HepG2 (cell line): ENCODE measurements at regions not wholly inside any gene's neighbourhood (a gene's known extent, or its start where the extent isn't known, plus 50 kb on each side); places are given as distances from the start of the nearest gene placed in this dataset.

Source experiments
- ATAC-seq: fragments of 200-7000 bp; cut with Tn5 transposase; 3 replicates; pipeline ENCODE4 v1.9.1; 2020; ENCODE audit warnings: mild to moderate bottlenecking, moderate library complexity
- BruUV-seq: library from RNA; stranded (reverse); fragments of 400-500 nt; replicated peaks from 2 replicates; lab custom pipeline; 2021; lab: Mats Ljungman, UMichigan
- CTCF ChIA-PET: fragments of 300-600 bp; formaldehyde crosslinking; extraction: SDS; loops from one replicate; lab custom pipeline; 2021; ENCODE audit warnings: low total read pairs, inconsistent platforms, low intra/inter-chr PET ratio; lab: Yijun Ruan, JAX
- POLR2A ChIA-PET: fragments of 350-600 bp; sonication (Branson Sonifier 250); formaldehyde crosslinking; loops from one replicate; lab custom pipeline; 2020; ENCODE audit warnings: antibody characterized with exemption, inconsistent platforms; lab: Yijun Ruan, JAX
- DNase-seq: peaks from one replicate; pipeline ENCODE4 v3.0.0-alpha.2; 2015; ENCODE audit warnings: low spot score
- FAIRE-seq: peaks from 3 replicates; lab custom pipeline; 2011; peaks lifted over from hg19 to GRCh38; lab: Jason Lieb, UNC
- H2AFZ ChIP-seq: one replicate; pipeline ENCODE4 v1.6.1; 2011; ENCODE audit warnings: low read length, inconsistent platforms
- H3K27ac ChIP-seq: fragments of 300-600 bp; 3 replicates; pipeline ENCODE4 v1.8.0; 2011; ENCODE audit warnings: mixed run types, mild to moderate bottlenecking, mixed read lengths, low read length, inconsistent platforms; ENCODE audit not compliant: insufficient read depth; ENCODE audit errors: extremely low read length
- H3K27me3 ChIP-seq, 2 experiments: fragments of 200-600 bp in 1 of 2; 2 replicates in 1 of 2; 3 replicates in 1 of 2; pipeline versions ENCODE4 v1.6.0 to v1.8.0; 2011; ENCODE audit warnings: low read length in 2 of 2, mild to moderate bottlenecking in 2 of 2, moderate library complexity in 2 of 2, inconsistent platforms in 1 of 2; ENCODE audit not compliant: insufficient read depth in 2 of 2, control insufficient read depth in 1 of 2
- H3K36me3 ChIP-seq, 2 experiments: fragments of 200-600 bp in 1 of 2; replicated peaks in 1 of 2; 2 replicates in 1 of 2; 3 replicates in 1 of 2; pipeline versions ENCODE4 v1.5.1 to v1.8.0; 2011; ENCODE audit warnings: low read length in 2 of 2, inconsistent platforms in 1 of 2; ENCODE audit not compliant: insufficient read depth in 2 of 2, control insufficient read depth in 1 of 2
- H3K4me1 ChIP-seq: 2 replicates; pipeline ENCODE4 v1.5.1; 2012; ENCODE audit warnings: low read length, inconsistent platforms; ENCODE audit not compliant: insufficient read depth
- H3K4me2 ChIP-seq: 2 replicates; pipeline ENCODE4 v1.6.0; 2011; ENCODE audit warnings: low read depth, low read length, inconsistent platforms
- H3K4me3 ChIP-seq, 3 experiments: fragments of 200-600 bp in 1 of 3; sonication (generic), shearing (Covaris generic) in 1 of 3; replicated peaks in 1 of 3; 2 replicates each; pipeline ENCODE4 v1.5.1; 2011 to 2016; ENCODE audit warnings: low read length in 3 of 3, inconsistent platforms in 2 of 3, low read depth in 2 of 3, mild to moderate bottlenecking in 2 of 3, control low read depth in 1 of 3, mixed read lengths in 1 of 3; ENCODE audit not compliant: insufficient read depth in 1 of 3
- H3K79me2 ChIP-seq: one replicate; pipeline ENCODE4 v1.6.1; 2011; ENCODE audit warnings: low read length, inconsistent platforms; ENCODE audit not compliant: insufficient read depth
- H3K9ac ChIP-seq: 2 replicates; pipeline ENCODE4 v1.6.0; 2011; ENCODE audit warnings: mild to moderate bottlenecking, low read depth, low read length, inconsistent platforms; ENCODE audit not compliant: insufficient read depth
- H3K9me3 ChIP-seq: 2 replicates; pipeline ENCODE4 v1.5.1; 2012; ENCODE audit warnings: mild to moderate bottlenecking, low read length
- H4K20me1 ChIP-seq: 2 replicates; pipeline ENCODE4 v1.6.0; 2011; ENCODE audit warnings: inconsistent platforms, mild to moderate bottlenecking, low read length, moderate library complexity; ENCODE audit not compliant: insufficient read depth
- ARNTL ChIP-seq: sonication (generic); formaldehyde crosslinking; IDR thresholded peaks from 2 replicates; pipeline ENCODE4 v1.4.0; 2020; ENCODE audit warnings: mild to moderate bottlenecking, missing genetic modification reagents
- CCAR2 ChIP-seq: fragments of 200-400 bp; formaldehyde crosslinking; optimal IDR thresholded peaks from 2 replicates; pipeline ENCODE3; 2018; ENCODE audit warnings: low read depth, mild to moderate bottlenecking, low read length, moderate library complexity
- KLF15 ChIP-seq: sonication (generic); formaldehyde crosslinking; IDR thresholded peaks from 2 replicates; pipeline ENCODE4 v1.8.1; 2023; ENCODE audit warnings: borderline replicate concordance, mild to moderate bottlenecking, inconsistent platforms, missing genetic modification reagents, mixed read lengths
- MAFF ChIP-seq: IDR thresholded peaks from 2 replicates; pipeline ENCODE4 v1.6.1; 2011; ENCODE audit warnings: low read depth, low read length, improper control_type of control experiment
- MAFK ChIP-seq, 2 experiments: IDR thresholded peaks in 1 of 2; conservative IDR thresholded peaks in 1 of 2; 2 replicates each; pipeline ENCODE4 v1.6.1; 2011; ENCODE audit warnings: improper control_type of control experiment in 2 of 2, low read length in 2 of 2
- NR2F2 ChIP-seq: IDR thresholded peaks from 2 replicates; pipeline ENCODE4 v1.6.1; 2012; ENCODE audit warnings: low read depth, inconsistent platforms, borderline replicate concordance
- POGK ChIP-seq: sonication (generic); formaldehyde crosslinking; conservative IDR thresholded peaks from 2 replicates; pipeline ENCODE4 v1.8.0; 2022; ENCODE audit warnings: mild to moderate bottlenecking, moderate library complexity, missing genetic modification reagents
- POLR2AphosphoS5 ChIP-seq: IDR thresholded peaks from 2 replicates; pipeline ENCODE4 v1.6.1; 2012; ENCODE audit warnings: low read depth, low read length
- SUZ12 ChIP-seq: fragments of 150-350 bp; IDR thresholded peaks from 2 replicates; pipeline ENCODE4 v1.6.1; 2014; ENCODE audit warnings: low read depth, low read length
- THAP11 ChIP-seq: IDR thresholded peaks from 2 replicates; pipeline ENCODE4 v1.6.1; 2016; ENCODE audit warnings: missing biosample characterization, missing genetic modification reagents
- ZBTB7A ChIP-seq: sonication (generic); formaldehyde crosslinking; IDR thresholded peaks from 2 replicates; pipeline ENCODE4 v1.8.0; 2022; ENCODE audit warnings: mild to moderate bottlenecking, missing genetic modification reagents
- ZNF431 ChIP-seq: sonication (generic); formaldehyde crosslinking; IDR thresholded peaks from 2 replicates; pipeline ENCODE4 v1.9.0; 2022; ENCODE audit warnings: missing genetic modification reagents, low read depth, mild to moderate bottlenecking, borderline replicate concordance
- ZNF629 ChIP-seq: sonication (generic); formaldehyde crosslinking; conservative IDR thresholded peaks from 2 replicates; pipeline ENCODE4 v1.5.0; 2020; ENCODE audit warnings: missing genetic modification reagents
- WGBS: methylation state at CpG from one replicate; pipeline ENCODE4 v1.1.6; 2017; ENCODE audit warnings: low lambda C conversion rate; 5-methylcytosine and 5-hydroxymethylcytosine counted together
- in situ Hi-C: cut with HindIII; loops from 2 replicates; pipeline ENCODE4 v1.10.0; 2017; ENCODE audit warnings: low pct_unique_long_range_greater_than_20kb; ENCODE audit not compliant: extremely low pct_ligation_motif_present
- intact Hi-C: fragments of 100-400 bp; cut with micrococcal nuclease; formaldehyde crosslinking; loops from one replicate; pipeline ENCODE4 v1.10.0; 2022; ENCODE audit not compliant: unreplicated experiment

- no peak overlapping the region for H3K4me3 ChIP-seq
- ChIA-PET POLR2A (no interaction called here), CTCF (no interaction called here)
- no peaks in the 10 kb centered on the region for H3K4me1 ChIP-seq
- no peaks in the 10 kb centered on the region for H3K27me3 ChIP-seq
- peaks cover 10 to 29% of the 10 kb centered on the region in 2 experiments for H3K36me3 ChIP-seq
- WGBS, result 98% methylated on average over 1 of the region's 1 CpG
- H2AFZ ChIP-seq, result no peak overlapping the region
- H3K4me2 ChIP-seq, result no peak overlapping the region
- BruUV-seq, result no TSS peak
- H3K27ac ChIP-seq, result no peak overlapping the region
- ATAC-seq, result no peak
- FAIRE-seq, result no peak
- in situ Hi-C loops, result no loop called here
- DNase-seq, result no peak
- H4K20me1 ChIP-seq, result no peaks in the 10 kb centered on the region
- TF ChIP-seq MAFK (conservative IDR thresholded peaks at IDR 0.05 in 1 of 2, IDR thresholded peaks at IDR 0.05 in 1 of 2; ENCODE audit: low read length in 2 of 2) (peak; percentile 81 to 93), POLR2AphosphoS5 (no peak), MAFF (peak; percentile 84), ZBTB7A (no peak), POGK (CRISPR knock-in tag) (no peak)
- no peaks in the 10 kb centered on the region for H3K9me3 ChIP-seq
- intact Hi-C loops, result no loop called here
- no peaks in the 10 kb centered on the region for H3K79me2 ChIP-seq
- no peak overlapping the region for H3K9ac ChIP-seq
Measured at GRCh38 chr14:88085736-88086135, 80.8 kb downstream of the GPR65 start.

GRCh38 chr14:88089445-88089844 is 84.5 kb downstream of the GPR65 start:
- in situ Hi-C loops, result no loop called here
- CTCF ChIA-PET, result no interaction called here
- H3K27me3 ChIP-seq, result no peaks in the 10 kb centered on the region
- no peak overlapping the region for H2AFZ ChIP-seq
- intact Hi-C loops, result no loop called here
- no peak for ATAC-seq
- FAIRE-seq, result no peak
- no peak overlapping the region for H3K9ac ChIP-seq
- no peaks in the 10 kb centered on the region for H3K79me2 ChIP-seq
- DNase-seq, result no peak
- H4K20me1 ChIP-seq, result no peaks in the 10 kb centered on the region
- no peak overlapping the region for H3K4me2 ChIP-seq
- no peaks in the 10 kb centered on the region for H3K4me1 ChIP-seq
- no peaks in the 10 kb centered on the region for H3K9me3 ChIP-seq
- BruUV-seq, result no TSS peak
- H3K4me3 ChIP-seq, result no peak overlapping the region
- H3K36me3 ChIP-seq, result peaks cover 7 to 19% of the 10 kb centered on the region in 2 experiments
- POLR2A ChIA-PET, result no interaction called here
- no peak overlapping the region for H3K27ac ChIP-seq
- TF ChIP-seq ZNF431 (CRISPR knock-in tag), result no peak
- TF ChIP-seq SUZ12, result no peak
- TF ChIP-seq ARNTL (CRISPR knock-in tag), result no peak
- no peak for TF ChIP-seq CCAR2
- TF ChIP-seq THAP11 (CRISPR knock-in tag), result peak; percentile 35; the same call in 1 of the 2 replicates
- TF ChIP-seq ZNF629 (CRISPR knock-in tag), result no peak
- TF ChIP-seq NR2F2, result no peak
- no peak for TF ChIP-seq KLF15 (CRISPR knock-in tag)
